Stimulated activated CD8-positive, alpha-beta memory T cell treated with anti-CD3 and anti-CD28 coated beads, Interleukin-7, amount 100 ng/mL, for 24 hours (primary cell): ENCODE measurements at regions not wholly inside any gene's neighbourhood (a gene's known extent, or its start where the extent isn't known, plus 50 kb on each side); places are given as distances from the start of the nearest gene placed in this dataset.

Source experiments
- DNase-seq: peaks from one replicate; pipeline ENCODE4 v3.0.0-alpha.2; 2020; ENCODE audit warnings: low read depth

DNA sequence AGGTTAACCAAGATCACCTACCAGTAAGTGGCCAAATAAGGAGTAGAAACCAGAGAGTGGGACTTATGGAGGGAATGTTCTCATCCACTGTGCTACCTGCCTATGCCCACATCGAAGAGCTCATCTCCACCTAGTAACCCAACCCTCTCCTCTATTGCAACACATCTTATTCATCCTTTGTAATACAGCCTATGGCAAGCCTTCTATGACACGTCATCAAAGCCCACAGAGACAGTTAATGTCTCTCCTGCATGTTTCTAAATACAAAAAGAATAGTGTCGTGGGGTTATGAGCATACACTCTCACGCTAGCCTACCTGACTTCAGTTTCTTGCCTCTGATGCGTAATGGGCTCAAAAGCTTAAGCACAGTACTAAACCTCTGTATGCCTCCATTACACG, 1158.1 kb upstream of the TENM4 start:
- no peak for DNase-seq

DNA sequence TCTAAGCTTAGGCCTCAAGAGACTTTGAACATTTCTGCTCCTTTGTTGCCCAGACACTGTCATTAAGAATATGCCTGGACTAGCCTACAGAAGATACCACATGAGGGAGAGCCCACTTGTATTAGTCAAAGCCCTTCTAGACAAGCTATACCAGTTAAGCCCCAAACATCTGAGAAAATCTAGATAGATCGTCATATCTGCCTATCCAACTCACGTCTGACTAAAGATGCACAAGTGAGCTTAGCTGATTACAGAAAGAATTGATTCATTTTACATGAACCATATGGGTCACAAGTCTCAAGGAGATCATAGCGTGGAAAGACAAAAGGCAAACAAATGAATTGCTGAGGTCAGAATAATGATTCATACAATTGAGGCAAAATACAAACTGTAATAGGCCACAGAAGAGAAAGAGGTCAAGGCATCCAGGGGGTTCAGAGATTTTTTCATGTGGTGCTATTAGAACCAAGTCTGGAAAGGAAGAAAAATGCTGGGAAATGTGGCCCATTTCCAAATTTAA, 1155.5 kb upstream of the TENM4 start:
- no peak for DNase-seq

DNA sequence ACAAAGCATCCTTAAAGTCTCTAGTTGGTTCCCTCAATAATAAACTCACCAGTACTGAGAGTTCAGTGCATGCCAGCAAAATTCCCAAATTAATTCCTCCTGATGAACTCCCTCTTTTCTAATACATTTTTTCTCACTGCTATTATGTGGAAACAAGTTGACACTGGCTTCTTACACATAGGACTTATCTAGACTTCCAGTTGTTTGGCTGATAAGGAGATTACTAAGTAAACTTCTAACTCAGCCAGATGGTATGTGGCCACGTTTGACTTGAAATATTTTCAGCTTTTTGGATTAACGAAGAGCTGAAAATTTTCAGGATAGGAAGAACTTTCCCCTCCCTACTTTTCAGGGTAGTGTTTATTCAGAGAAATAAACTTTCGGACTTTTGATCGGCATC, 1154.2 kb upstream of the TENM4 start:
- no peak for DNase-seq

GRCh38 chr11:80593648-80594374, 1153.0 kb upstream of the TENM4 start:
- DNase-seq: no peak

- DNase-seq: no peak
Observed at GRCh38 chr11:80592546-80592945, 1151.7 kb upstream of the TENM4 start.

- DNase-seq: no peak
Observed at GRCh38 chr11:80587906-80588305, 1147.1 kb upstream of the TENM4 start.

DNA sequence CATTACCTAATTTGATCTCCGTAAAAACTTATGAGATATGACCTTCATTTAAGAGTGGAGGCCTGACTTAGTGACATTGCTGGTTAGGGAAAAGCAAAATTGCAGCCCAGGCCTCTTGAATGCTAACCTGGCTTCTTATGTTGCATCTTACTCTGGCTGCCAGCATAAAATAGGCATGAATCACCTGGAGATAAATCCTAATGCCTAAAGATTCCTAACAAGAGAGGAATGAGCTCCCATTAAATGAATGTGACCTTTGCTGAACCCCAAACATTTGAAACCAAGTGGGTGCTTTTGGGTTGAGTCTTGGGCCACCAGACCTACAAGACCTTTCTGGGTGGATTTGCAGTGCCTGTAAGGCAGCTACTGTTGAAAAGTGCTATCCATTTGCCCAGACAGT, 1145.6 kb upstream of the TENM4 start:
- no peak for DNase-seq

- DNase-seq: no peak
Observed at GRCh38 chr11:80584661-80585060, 1143.8 kb upstream of the TENM4 start.

GRCh38 chr11:80569832-80570231, 1129.0 kb upstream of the TENM4 start:
- no peak for DNase-seq

- no peak for DNase-seq
Observed at GRCh38 chr11:80565231-80565630, 1124.4 kb upstream of the TENM4 start.

DNA sequence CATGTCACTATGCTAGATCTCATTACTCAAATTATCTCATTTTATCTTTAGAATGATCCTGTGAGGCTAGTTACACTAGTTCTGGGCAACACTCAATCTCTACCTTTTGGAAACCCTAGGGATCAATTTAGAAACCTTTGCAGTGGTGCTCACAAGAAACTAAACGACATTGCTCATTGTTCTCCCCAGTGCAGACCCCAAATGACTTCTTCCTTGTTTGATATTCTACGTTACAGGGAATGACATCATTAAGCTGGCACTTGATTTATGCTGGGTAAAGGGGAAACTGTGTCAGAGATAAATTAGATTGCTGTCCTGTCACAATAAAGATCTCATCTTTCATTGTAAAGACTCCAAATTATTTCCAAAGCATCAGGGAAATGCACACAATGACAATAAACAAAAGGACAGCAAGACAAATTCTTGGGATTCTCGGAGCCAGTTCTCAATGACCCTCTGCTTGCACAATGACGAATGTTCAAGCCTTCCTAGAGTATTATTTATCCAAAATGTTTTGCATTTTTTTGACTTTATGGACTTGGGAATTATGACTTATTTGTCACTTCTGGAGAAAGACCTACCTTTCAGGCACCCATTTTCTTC, 1121.8 kb upstream of the TENM4 start:
- DNase-seq: no peak

DNA sequence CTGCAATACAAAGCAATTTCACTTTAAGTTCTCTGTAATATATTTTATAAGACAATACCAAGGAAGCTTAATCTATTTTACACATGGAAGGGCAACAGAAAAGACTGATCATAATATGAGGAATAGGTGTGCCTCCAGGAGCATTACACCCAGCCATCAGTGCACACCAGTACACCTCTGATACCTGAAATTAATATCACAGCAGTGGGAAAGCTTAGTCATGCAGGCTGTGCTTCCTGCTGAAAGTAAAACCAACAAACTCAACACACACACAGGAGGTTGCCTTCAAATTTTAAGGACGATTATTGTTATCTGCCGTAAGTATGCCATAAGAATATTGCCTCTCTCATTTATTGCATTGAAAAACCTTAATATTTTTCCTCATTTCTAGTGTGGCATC, 1119.1 kb upstream of the TENM4 start:
- DNase-seq: no peak

GRCh38 chr11:80553565-80553964, 1112.7 kb upstream of the TENM4 start:
- no peak for DNase-seq

GRCh38 chr11:80542704-80543103, 1101.9 kb upstream of the TENM4 start:
- DNase-seq: no peak

- no peak for DNase-seq
Observed at GRCh38 chr11:80538040-80538439, 1097.2 kb upstream of the TENM4 start.

DNA sequence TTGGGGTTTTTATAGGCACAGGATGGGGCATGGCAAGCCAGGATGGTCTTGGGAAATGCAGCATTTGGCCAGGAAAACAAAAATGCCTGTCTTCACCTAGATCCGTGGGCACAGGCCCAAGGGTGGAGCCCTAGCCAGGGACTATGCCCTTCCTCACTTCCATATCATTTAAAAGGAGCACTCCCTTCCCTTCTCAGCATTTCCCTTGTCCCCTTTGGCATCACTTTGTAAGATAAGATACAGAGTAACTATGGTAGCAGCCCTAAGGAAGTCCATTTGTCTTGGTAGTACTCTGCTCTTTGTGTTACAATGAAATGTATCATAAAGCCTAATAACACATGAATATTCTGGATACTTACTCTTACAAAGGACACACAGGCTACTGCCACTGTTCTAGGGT, 1092.6 kb upstream of the TENM4 start:
- DNase-seq: no peak

DNA sequence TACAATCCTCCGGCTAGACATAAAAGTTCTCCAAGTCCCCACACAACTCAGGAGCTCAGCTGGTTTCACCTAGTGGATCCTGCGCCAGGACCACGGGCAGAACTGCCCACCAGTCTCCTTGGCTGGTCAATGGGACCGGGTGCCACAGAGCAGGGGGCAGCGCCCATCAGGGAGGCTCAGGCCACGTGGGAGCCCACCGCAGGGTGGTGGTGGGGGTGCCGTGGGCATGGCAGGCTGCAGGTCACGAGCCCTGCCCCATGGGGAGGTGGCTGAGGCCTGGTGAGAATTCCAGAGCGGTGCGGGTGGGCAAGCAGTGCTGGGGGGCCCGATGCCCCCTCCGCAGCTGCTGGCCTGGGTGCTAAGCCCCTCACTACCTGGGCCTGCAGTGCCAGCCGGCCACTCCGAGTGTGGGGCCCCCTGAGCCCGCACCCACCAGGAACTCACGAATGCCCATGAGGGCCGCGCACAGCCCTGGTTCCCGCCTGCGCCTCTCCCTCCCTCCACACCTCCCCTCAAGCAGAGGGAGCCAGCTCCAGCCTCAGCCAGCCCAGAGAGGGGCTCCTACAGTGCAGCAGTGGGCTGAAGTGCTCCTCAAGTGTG, 1091.9 kb upstream of the TENM4 start:
- no peak for DNase-seq

DNA sequence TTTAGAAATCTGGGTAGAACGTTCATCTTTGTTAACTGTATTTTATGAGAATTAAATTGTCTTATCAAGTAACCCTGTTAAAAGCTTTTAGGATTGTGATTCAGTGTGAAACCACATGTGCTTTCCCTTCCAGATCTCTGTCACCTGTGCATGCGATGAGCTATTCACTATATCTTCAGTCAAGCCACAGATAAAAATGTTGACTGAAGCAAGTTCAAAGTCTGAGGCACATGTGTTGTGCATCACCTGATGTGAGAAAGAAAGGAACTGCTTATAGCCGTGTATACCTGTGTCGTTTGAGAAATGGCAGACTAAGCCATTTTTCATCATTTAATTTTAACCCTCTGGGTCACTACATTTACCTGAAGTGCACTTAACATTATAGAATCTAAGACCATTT, 1088.9 kb upstream of the TENM4 start:
- DNase-seq: no peak

- no peak for DNase-seq
Observed at GRCh38 chr11:80525663-80526405, 1085.0 kb upstream of the TENM4 start.

- no peak for DNase-seq
Observed at GRCh38 chr11:80524349-80524748, 1083.5 kb upstream of the TENM4 start.

GRCh38 chr11:80523057-80523456, 1082.2 kb upstream of the TENM4 start:
- no peak for DNase-seq

DNA sequence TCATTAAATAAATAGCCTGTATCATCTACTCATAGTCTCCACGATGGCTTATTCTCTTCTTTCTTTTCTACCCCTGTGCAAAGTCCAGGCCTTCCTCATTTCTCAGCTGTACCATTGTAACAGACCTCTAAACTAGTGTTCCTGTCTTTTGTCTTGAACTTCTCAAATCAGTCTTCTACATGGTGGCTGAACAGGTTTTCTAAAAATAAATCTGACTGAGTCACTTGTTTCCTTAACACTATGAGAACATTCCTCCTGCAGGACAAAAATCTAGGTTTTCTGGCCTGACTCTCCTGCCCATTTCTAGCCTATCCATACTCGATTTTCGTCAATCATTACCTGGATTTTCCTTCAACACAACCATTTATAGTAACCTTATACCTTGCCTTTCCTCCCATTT, 1080.8 kb upstream of the TENM4 start:
- no peak for DNase-seq

GRCh38 chr11:80520507-80520887, 1079.7 kb upstream of the TENM4 start:
- no peak for DNase-seq
